ENCODE measurements at regions not wholly inside any gene's neighbourhood (a gene's known extent, or its start where the extent isn't known, plus 50 kb on each side); places are given as distances from the start of the nearest gene placed in this dataset.

DNA sequence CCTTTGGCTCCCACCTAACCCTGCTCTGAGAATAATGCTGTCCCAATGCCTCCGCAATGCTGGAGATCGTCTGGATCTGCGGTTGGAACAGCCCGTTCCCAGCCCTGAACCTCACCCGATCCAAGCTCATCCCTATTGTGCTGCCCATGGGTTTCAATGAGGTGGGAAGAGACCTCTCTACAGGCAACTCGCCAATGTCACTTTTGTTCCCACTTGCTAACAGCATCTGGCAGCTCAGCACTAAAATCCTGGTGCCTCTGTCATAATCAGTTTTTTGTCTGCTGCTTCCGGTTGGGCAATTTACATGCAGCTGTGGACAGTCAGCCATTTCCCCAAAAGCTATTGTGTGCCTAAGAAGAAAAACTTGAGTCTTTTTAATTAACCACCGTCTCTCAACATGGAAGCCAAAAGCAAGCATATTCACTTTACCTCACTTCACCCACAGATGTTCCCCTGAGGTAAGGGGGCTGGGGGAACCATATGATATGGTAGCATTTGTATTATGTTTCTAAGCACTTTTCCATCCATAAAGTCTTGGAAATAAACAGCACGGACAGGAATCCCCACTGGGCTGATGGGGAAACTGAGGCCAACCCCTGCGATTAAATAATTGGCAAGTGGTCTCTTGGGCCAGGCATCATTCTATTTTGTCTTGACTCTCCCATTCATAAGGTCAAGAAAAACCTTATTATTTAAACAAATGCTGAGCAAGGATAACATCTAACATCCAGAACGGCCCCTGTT lies 159.2 kb upstream of the CDH5 start:
- CTCF ChIA-PET (ENCODE audit: unreplicated experiment) = no interaction called here
- Histone ChIP-seq H3K36me3 (ENCODE audit: insufficient read depth, low read length) (no peaks in the 10 kb centered on the region), H3K9me2 (ENCODE audit: insufficient read depth, low read length) (no peaks in the 10 kb centered on the region), H2AFZ (ENCODE audit: low read length) (no peak overlapping the region), H3K27ac (ENCODE audit: low read depth, low read length, poor library complexity, severe bottlenecking) (no peak overlapping the region), H3K79me2 (ENCODE audit: insufficient read depth, low read depth, low read length) (no peaks in the 10 kb centered on the region), H4K20me1 (ENCODE audit: insufficient read depth, low read length) (no peaks in the 10 kb centered on the region), H3K4me1 (ENCODE audit: insufficient read depth, low read length, poor library complexity, severe bottlenecking) (no peaks in the 10 kb centered on the region), H3K9me3 (ENCODE audit: low read length) (no peaks in the 10 kb centered on the region), H3K4me2 (ENCODE audit: low read length) (no peak overlapping the region), H3K4me3 (ENCODE audit: low read depth, low read length, poor library complexity, severe bottlenecking) (no peak overlapping the region)
- no peak for TF ChIP-seq EZH2phosphoT487 (IDR thresholded peaks at IDR 0.05; ENCODE audit: borderline replicate concordance, low read depth, low read length)
- TF ChIP-seq, protein P1, sequence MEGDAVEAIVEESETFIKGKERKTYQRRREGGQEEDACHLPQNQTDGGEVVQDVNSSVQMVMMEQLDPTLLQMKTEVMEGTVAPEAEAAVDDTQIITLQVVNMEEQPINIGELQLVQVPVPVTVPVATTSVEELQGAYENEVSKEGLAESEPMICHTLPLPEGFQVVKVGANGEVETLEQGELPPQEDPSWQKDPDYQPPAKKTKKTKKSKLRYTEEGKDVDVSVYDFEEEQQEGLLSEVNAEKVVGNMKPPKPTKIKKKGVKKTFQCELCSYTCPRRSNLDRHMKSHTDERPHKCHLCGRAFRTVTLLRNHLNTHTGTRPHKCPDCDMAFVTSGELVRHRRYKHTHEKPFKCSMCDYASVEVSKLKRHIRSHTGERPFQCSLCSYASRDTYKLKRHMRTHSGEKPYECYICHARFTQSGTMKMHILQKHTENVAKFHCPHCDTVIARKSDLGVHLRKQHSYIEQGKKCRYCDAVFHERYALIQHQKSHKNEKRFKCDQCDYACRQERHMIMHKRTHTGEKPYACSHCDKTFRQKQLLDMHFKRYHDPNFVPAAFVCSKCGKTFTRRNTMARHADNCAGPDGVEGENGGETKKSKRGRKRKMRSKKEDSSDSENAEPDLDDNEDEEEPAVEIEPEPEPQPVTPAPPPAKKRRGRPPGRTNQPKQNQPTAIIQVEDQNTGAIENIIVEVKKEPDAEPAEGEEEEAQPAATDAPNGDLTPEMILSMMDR (conservative IDR thresholded peaks at IDR 0.05; ENCODE audit: low read length) = no peak
- intact Hi-C loops (cut with micrococcal nuclease; ENCODE audit: unreplicated experiment) = no loop called here
- POLR2A ChIA-PET = no interaction called here
- DNase-seq (ENCODE audit: low spot score) = peak; percentile 18
- no TSS peak for BruUV-seq (replicated peaks)

DNA sequence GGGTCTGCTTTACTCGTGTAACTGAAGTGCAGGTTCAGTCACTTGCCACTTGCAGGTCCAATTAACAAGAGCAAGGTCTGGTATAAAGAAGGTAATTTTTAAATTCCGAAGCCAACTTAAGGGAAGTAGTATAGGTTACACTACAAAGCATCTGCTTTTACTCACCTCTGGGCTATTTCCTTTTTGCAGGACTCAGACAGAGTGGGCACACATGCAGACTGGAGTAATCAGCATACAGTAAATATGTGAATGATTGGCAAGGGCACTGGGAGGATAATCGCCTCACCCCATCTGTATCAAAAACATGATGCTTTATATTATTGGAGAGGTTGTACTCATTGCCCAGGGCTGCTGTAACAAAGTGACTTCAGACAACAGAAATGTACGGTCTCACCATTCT lies 160.1 kb upstream of the CDH5 start:
- no peak overlapping the region for H3K4me2 ChIP-seq (ENCODE audit: low read length)
- H3K4me3 ChIP-seq (ENCODE audit: low read depth, low read length, poor library complexity, severe bottlenecking) = no peak overlapping the region
- no peak overlapping the region for H3K27ac ChIP-seq (ENCODE audit: low read depth, low read length, poor library complexity, severe bottlenecking)
- no peaks in the 10 kb centered on the region for H4K20me1 ChIP-seq (ENCODE audit: insufficient read depth, low read length)
- TF ChIP-seq, protein P1 (conservative IDR thresholded peaks at IDR 0.05; ENCODE audit: low read length) = no peak
- ChIA-PET POLR2A (no interaction called here), CTCF (ENCODE audit: unreplicated experiment) (no interaction called here)
- no peak for DNase-seq (ENCODE audit: low spot score)
- intact Hi-C loops (cut with micrococcal nuclease; ENCODE audit: unreplicated experiment) = no loop called here
- no peaks in the 10 kb centered on the region for H3K79me2 ChIP-seq (ENCODE audit: insufficient read depth, low read depth, low read length)
- no peaks in the 10 kb centered on the region for H3K9me2 ChIP-seq (ENCODE audit: insufficient read depth, low read length)
- BruUV-seq (replicated peaks) = no TSS peak
- H2AFZ ChIP-seq (ENCODE audit: low read length) = no peak overlapping the region
- no peaks in the 10 kb centered on the region for H3K9me3 ChIP-seq (ENCODE audit: low read length)
- H3K36me3 ChIP-seq (ENCODE audit: insufficient read depth, low read length) = no peaks in the 10 kb centered on the region
- H3K4me1 ChIP-seq (ENCODE audit: insufficient read depth, low read length, poor library complexity, severe bottlenecking) = no peaks in the 10 kb centered on the region

DNA sequence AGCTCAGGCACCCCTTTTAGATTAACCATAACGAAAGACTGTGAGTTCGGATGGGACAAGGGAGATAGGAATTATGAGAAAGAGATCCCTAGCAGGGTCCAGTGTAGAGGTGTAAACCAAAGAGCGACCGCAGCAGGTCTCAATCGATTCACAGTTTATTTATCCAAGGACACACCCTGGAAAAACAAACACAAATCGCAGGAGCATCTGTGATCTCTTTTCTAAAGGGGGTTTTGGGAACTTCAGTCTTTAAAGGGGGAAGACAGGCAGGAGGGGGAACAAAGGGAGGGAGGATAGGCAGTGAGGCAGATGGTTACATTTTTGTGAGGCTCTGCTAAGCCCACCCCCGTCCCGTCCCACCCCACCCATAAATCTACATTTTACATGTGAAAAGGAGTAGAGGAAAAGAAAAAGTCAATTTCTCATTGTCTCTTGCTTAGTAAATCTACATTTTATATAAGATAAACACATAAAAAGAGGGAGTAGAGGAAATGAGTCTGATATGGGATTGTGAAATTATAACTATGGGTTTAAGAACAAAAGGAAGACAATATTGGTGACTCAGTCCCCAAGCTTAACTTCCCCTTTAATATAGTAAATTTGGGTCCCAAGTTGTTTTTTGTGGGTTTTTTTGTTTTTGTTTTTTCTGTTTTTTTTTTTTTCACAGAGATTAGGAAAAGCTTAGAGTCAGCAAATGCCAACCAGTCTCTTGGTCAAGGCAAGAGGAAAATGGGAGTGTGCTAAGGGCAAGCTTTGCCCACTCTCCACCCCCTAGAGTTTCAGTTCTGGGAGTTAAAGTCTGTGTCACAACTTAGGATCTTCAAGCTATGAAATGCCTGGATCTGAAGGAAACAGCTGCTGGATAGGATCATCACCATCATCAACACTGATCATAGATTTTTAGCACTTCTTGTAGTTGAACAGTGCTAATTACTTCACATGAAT lies 160.9 kb upstream of the CDH5 start:
- Histone ChIP-seq H3K4me2 (ENCODE audit: low read length) (no peak overlapping the region), H3K9me3 (ENCODE audit: low read length) (no peaks in the 10 kb centered on the region), H3K36me3 (ENCODE audit: insufficient read depth, low read length) (no peaks in the 10 kb centered on the region), H4K20me1 (ENCODE audit: insufficient read depth, low read length) (no peaks in the 10 kb centered on the region), H2AFZ (ENCODE audit: low read length) (no peak overlapping the region), H3K4me1 (ENCODE audit: insufficient read depth, low read length, poor library complexity, severe bottlenecking) (no peaks in the 10 kb centered on the region), H3K9me2 (ENCODE audit: insufficient read depth, low read length) (no peaks in the 10 kb centered on the region), H3K79me2 (ENCODE audit: insufficient read depth, low read depth, low read length) (no peaks in the 10 kb centered on the region), H3K27ac (ENCODE audit: low read depth, low read length, poor library complexity, severe bottlenecking) (no peak overlapping the region), H3K4me3 (ENCODE audit: low read depth, low read length, poor library complexity, severe bottlenecking) (no peak overlapping the region)
- no peak for DNase-seq (ENCODE audit: low spot score)
- BruUV-seq (replicated peaks) = no TSS peak
- intact Hi-C loops (cut with micrococcal nuclease; ENCODE audit: unreplicated experiment) = no loop called here
- TF ChIP-seq EZH2phosphoT487 (IDR thresholded peaks at IDR 0.05; ENCODE audit: borderline replicate concordance, low read depth, low read length) = no peak
- TF ChIP-seq, protein P1 (conservative IDR thresholded peaks at IDR 0.05; ENCODE audit: low read length) = no peak
- ChIA-PET POLR2A (no interaction called here), CTCF (ENCODE audit: unreplicated experiment) (no interaction called here)
